NB4 (cell line): ENCODE measurements at regions not wholly inside any gene's neighbourhood (a gene's known extent, or its start where the extent isn't known, plus 50 kb on each side); places are given as distances from the start of the nearest gene placed in this dataset.

Source experiments
- POLR2A ChIP-seq: IDR thresholded peaks from 2 replicates; pipeline ENCODE4 v1.6.1; 2011; ENCODE audit warnings: mild to moderate bottlenecking; ENCODE audit not compliant: insufficient read length; ENCODE audit errors: extremely low read depth
- TF ChIP-seq, protein P1 (sequence below): IDR thresholded peaks from one replicate; pipeline ENCODE4 v1.5.1; 2012; ENCODE audit warnings: low read depth, low read length
- TF ChIP-seq, protein P2 (sequence below): IDR thresholded peaks from 2 replicates; pipeline ENCODE4 v1.6.1; 2011; ENCODE audit warnings: low read depth, low read length

DNA sequence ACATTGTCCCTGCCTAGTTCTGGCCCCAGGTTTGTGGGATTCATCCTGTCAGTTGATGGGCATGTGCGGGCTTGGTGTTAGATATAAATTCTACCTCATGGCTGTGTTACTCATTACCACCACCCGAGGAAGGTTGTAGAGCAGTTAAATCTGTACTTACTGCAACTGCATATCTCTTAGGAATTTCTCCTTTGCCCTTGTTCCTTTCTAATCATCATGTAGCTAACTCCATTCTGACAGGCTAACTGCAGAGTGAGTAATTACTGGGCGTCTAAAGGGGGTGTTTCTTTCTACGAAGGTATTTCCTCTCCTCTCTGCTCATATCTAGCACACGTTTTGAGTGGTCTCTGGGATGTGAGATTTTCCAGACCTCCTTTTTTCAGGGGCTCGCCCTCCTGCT lies 1076.7 kb downstream of the TMTC2 start:
- TF ChIP-seq POLR2A = no peak
- TF ChIP-seq, protein P1, sequence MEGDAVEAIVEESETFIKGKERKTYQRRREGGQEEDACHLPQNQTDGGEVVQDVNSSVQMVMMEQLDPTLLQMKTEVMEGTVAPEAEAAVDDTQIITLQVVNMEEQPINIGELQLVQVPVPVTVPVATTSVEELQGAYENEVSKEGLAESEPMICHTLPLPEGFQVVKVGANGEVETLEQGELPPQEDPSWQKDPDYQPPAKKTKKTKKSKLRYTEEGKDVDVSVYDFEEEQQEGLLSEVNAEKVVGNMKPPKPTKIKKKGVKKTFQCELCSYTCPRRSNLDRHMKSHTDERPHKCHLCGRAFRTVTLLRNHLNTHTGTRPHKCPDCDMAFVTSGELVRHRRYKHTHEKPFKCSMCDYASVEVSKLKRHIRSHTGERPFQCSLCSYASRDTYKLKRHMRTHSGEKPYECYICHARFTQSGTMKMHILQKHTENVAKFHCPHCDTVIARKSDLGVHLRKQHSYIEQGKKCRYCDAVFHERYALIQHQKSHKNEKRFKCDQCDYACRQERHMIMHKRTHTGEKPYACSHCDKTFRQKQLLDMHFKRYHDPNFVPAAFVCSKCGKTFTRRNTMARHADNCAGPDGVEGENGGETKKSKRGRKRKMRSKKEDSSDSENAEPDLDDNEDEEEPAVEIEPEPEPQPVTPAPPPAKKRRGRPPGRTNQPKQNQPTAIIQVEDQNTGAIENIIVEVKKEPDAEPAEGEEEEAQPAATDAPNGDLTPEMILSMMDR = no peak
- TF ChIP-seq, protein P2, sequence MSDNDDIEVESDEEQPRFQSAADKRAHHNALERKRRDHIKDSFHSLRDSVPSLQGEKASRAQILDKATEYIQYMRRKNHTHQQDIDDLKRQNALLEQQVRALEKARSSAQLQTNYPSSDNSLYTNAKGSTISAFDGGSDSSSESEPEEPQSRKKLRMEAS = no peak
